ENCODE measurements at regions not wholly inside any gene's neighbourhood (a gene's known extent, or its start where the extent isn't known, plus 50 kb on each side); places are given as distances from the start of the nearest gene placed in this dataset.

DNA sequence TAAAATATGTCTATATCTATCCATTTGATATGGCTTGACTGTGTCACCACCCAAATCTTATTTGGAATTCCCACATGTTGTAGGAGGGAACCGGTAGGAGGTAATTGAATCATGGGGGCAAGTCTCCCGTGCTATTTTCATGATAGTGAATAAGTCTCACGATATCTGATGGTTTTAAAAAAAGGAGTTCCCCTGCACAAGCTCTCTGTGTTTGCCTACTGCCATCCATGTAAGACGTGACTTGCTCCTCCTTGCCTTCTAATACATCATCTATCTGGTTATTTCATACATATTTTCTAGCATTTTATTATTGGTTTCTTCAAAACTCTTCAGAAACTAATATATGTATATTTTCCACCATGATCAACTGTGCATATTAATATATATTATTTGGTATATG lies 57.3 kb upstream of the AMZ2 start:
- WGBS, 2 experiments (ENCODE audit: extremely low coverage in 1 of 2, insufficient coverage in 1 of 2, insufficient read length in 1 of 2, insufficient replicate concordance in 2 of 2, low coverage in 1 of 2, low lambda C conversion rate in 2 of 2, missing lambda C conversion rate in 1 of 2) = 91% methylated on average over 4 of the region's 4 CpGs; no CpG with 5 or more reads in 1 of the 2 experiments
- Histone ChIP-seq H3K14ac (ENCODE audit: insufficient read length) (no peak overlapping the region), H3K4me1 (replicated peaks in 1 of 4; ENCODE audit: control insufficient read depth in 3 of 4, insufficient read depth in 4 of 4, low read length in 3 of 4) (peaks cover 0 to under 1% (median 0%) of the 10 kb centered on the region in 4 experiments; a peak in 1 of 7 replicates), H3K4ac (replicated peaks; ENCODE audit: insufficient read length, low read depth, low read length) (no peak overlapping the region), H3K27ac (ENCODE audit: low read depth, low read length) (no peak overlapping the region), H4K20me1 (replicated peaks in 1 of 2; ENCODE audit: control insufficient read depth in 1 of 2, insufficient read depth in 2 of 2, low read length in 2 of 2) (peaks cover 0 to 1% of the 10 kb centered on the region in 2 experiments), H2BK5ac (ENCODE audit: low read depth, low read length) (no peak overlapping the region), H3K23me2 (ENCODE audit: low read depth, low read length) (no peaks in the 10 kb centered on the region), H2BK15ac (ENCODE audit: low read length) (no peak overlapping the region), H3K79me2 (ENCODE audit: control insufficient read depth in 1 of 2, insufficient read depth in 2 of 2, low read length in 2 of 2) (no peaks in the 10 kb centered on the region), H4K5ac (ENCODE audit: insufficient read length, low read depth, low read length) (no peak overlapping the region), H3K36me3 (ENCODE audit: control insufficient read depth in 2 of 4, insufficient read depth in 4 of 4, low read length in 3 of 4) (no peaks in the 10 kb centered on the region), H3K4me2 (ENCODE audit: insufficient read depth in 1 of 2, low read depth in 2 of 2, low read length in 2 of 2) (no peak overlapping the region), H3K9me3 (ENCODE audit: insufficient read depth in 2 of 2, low read depth in 1 of 2, low read length in 1 of 2) (no peaks in the 10 kb centered on the region), H3K23ac (ENCODE audit: insufficient read length) (no peak overlapping the region), H3K9ac (replicated peaks in 1 of 4; ENCODE audit: extremely low read depth in 1 of 4, low read depth in 3 of 4, low read length in 3 of 4) (no peak overlapping the region), H4K91ac (replicated peaks; ENCODE audit: insufficient read length, low read length) (no peak overlapping the region), H3K79me1 (ENCODE audit: low read depth, low read length) (no peaks in the 10 kb centered on the region), H2BK120ac (replicated peaks; ENCODE audit: low read depth, low read length) (no peak overlapping the region), H4K8ac (ENCODE audit: extremely low read depth, insufficient read depth, low read length) (no peak overlapping the region), H3K56ac (replicated peaks; ENCODE audit: insufficient read length, low read depth, low read length) (no peak overlapping the region), H3K4me3 (ENCODE audit: extremely low read depth in 1 of 4, insufficient read depth in 2 of 4, low read depth in 3 of 4, low read length in 4 of 4) (no peak overlapping the region), H2BK12ac (ENCODE audit: low read depth, low read length) (no peak overlapping the region), H2BK20ac (ENCODE audit: low read length) (no peak overlapping the region), H3K18ac (ENCODE audit: extremely low read depth, low read length) (no peak overlapping the region), H3K27me3 (replicated peaks in 1 of 4; ENCODE audit: control insufficient read depth in 3 of 4, extremely low read depth in 1 of 4, insufficient read depth in 3 of 4, low read length in 3 of 4) (peaks cover 7 to 12% (median 7%) of the 10 kb centered on the region in 4 experiments), H2AK5ac (ENCODE audit: low read depth, low read length) (no peak overlapping the region), H2AFZ (ENCODE audit: low read length) (no peak overlapping the region)
- TF ChIP-seq USF2 (IDR thresholded peaks at IDR 0.05; ENCODE audit: low read length) (no peak), GABPA (IDR thresholded peaks at IDR 0.05; ENCODE audit: borderline replicate concordance, insufficient read depth, low read length) (no peak), CBX5 (IDR thresholded peaks at IDR 0.05; ENCODE audit: low read depth, low read length) (no peak), NANOG (IDR thresholded peaks at IDR 0.05; ENCODE audit: insufficient read depth, low read depth, low read length, poor library complexity, severe bottlenecking) (no peak), TEAD4 (IDR thresholded peaks at IDR 0.05; ENCODE audit: low read depth, low read length) (no peak), TAF7 (optimal IDR thresholded peaks at IDR 0.05; ENCODE audit: borderline replicate concordance, low read depth, low read length) (no peak), YY1 (IDR thresholded peaks at IDR 0.05; ENCODE audit: low read depth, low read length) (no peak), ASH2L (IDR thresholded peaks at IDR 0.05; ENCODE audit: low read length) (no peak)
- no peak for FAIRE-seq
- ChIA-PET POLR2A (ENCODE audit: partially characterized antibody) (no interaction called here), CTCF (ENCODE audit: partially characterized antibody) (interaction anchor here (0.7 to 1.0 kb wide), 2 partner anchors 9 to 290 kb away, joined by 3 read pairs; no protein-coding TSS in a partner anchor)
- DNase-seq (ENCODE audit: low read depth in 1 of 2, low spot score in 2 of 2) = no peak

All from H1 (cell line).